Peyer's patch (tissue), 4 donors: ENCODE measurements at regions not wholly inside any gene's neighbourhood (a gene's known extent, or its start where the extent isn't known, plus 50 kb on each side); places are given as distances from the start of the nearest gene placed in this dataset.

Source experiments
- DNase-seq, 3 donors: peaks; one replicate each; pipeline ENCODE4 v3.0.0-alpha.2; 2017 to 2019
- H3K27ac ChIP-seq, 4 donors: fragments of 200-600 bp; sonication (generic); one replicate each; pipeline ENCODE4 v1.5.1; 2016 to 2019
- H3K27me3 ChIP-seq, 2 donors: fragments of 200-600 bp; sonication (generic); one replicate each; pipeline ENCODE4 v1.5.1; 2019
- H3K36me3 ChIP-seq, 3 donors: fragments of 200-600 bp; sonication (generic); one replicate each; pipeline ENCODE4 v1.5.1; 2016 to 2019
- H3K4me1 ChIP-seq, 4 donors: fragments of 200-600 bp; sonication (generic); one replicate each; pipeline ENCODE4 v1.5.1; 2016 to 2019
- H3K4me3 ChIP-seq, 4 donors: fragments of 200-600 bp; sonication (generic); 1 replicate in 3 of 4; 2 replicates in 1 of 4; pipeline ENCODE4 v1.5.1; 2016 to 2019; ENCODE audit warnings: mild to moderate bottlenecking in 1 of 4
- H3K9me3 ChIP-seq, 4 donors: fragments of 200-600 bp; sonication (generic); one replicate each; pipeline ENCODE4 v1.5.1; 2016 to 2019; ENCODE audit warnings: mild to moderate bottlenecking in 1 of 4
- POLR2A ChIP-seq, 2 donors: fragments of 450-650 bp; IDR thresholded peaks; one replicate each; pipeline ENCODE4 v1.5.1; 2017; ENCODE audit warnings: antibody characterized with exemption in 2 of 2, mild to moderate bottlenecking in 2 of 2, moderate library complexity in 2 of 2
- TF ChIP-seq, protein P1 (sequence below), 6 experiments: fragments of 450-650 bp in 4 of 6; fragments of 200-600 bp in 2 of 6; sonication (generic) in 1 of 6; IDR thresholded peaks; one replicate each; pipeline ENCODE4 v1.5.1; 2017 to 2019; ENCODE audit warnings: antibody characterized with exemption in 6 of 6, mild to moderate bottlenecking in 3 of 6, moderate library complexity in 1 of 6

GRCh38 chr1:244335456-244335855 lies 116.3 kb downstream of the ADSS2 start:
- Histone ChIP-seq H3K4me3 (no peak overlapping the region), H3K4me1 (no peaks in the 10 kb centered on the region), H3K9me3 (no peaks in the 10 kb centered on the region), H3K36me3 (no peaks in the 10 kb centered on the region), H3K27ac (no peak overlapping the region), H3K27me3 (no peaks in the 10 kb centered on the region)
- no peak for DNase-seq
- TF ChIP-seq, protein P1, sequence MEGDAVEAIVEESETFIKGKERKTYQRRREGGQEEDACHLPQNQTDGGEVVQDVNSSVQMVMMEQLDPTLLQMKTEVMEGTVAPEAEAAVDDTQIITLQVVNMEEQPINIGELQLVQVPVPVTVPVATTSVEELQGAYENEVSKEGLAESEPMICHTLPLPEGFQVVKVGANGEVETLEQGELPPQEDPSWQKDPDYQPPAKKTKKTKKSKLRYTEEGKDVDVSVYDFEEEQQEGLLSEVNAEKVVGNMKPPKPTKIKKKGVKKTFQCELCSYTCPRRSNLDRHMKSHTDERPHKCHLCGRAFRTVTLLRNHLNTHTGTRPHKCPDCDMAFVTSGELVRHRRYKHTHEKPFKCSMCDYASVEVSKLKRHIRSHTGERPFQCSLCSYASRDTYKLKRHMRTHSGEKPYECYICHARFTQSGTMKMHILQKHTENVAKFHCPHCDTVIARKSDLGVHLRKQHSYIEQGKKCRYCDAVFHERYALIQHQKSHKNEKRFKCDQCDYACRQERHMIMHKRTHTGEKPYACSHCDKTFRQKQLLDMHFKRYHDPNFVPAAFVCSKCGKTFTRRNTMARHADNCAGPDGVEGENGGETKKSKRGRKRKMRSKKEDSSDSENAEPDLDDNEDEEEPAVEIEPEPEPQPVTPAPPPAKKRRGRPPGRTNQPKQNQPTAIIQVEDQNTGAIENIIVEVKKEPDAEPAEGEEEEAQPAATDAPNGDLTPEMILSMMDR (IDR thresholded peaks at IDR 0.05), result no peak
- TF ChIP-seq POLR2A (IDR thresholded peaks at IDR 0.05), result no peak

DNA sequence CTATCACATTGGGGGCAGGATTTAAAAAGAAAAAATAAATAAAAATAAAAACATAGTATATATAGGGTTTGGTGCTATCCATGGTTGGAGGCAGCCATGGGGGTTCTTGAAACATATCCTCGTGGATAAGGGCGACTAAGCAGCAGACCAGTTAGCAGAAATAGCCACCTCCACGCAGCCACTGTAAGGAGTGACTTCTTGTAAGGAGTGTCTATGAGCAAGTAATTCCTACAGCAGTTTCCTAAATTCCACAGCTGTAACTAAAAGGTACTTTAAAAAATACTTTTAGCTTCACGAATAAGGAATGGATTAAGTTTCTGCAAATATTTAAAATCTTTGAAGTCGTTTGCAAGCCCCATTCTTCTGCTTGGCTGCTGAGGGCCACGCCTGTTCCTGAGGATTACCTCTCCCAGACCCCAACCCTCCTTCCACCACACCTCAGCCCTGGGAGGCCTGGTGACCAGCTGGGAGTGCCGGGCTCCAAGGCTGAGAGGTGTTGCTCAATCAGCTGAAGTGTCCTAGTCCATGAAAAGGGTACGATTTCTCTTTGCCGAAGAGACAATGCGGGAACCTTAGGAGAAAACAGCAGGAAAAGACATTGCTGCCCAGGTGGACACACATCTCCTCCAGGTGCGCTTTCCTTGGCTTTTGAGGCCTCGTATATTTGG lies 115.3 kb downstream of the ADSS2 start:
- Histone ChIP-seq H3K4me3 (no peak overlapping the region), H3K27me3 (no peaks in the 10 kb centered on the region), H3K4me1 (peaks cover 0 to 3% (median 0%) of the 10 kb centered on the region in 4 donors), H3K36me3 (no peaks in the 10 kb centered on the region), H3K27ac (no peak overlapping the region), H3K9me3 (no peaks in the 10 kb centered on the region)
- TF ChIP-seq POLR2A (IDR thresholded peaks at IDR 0.05), result no peak
- TF ChIP-seq, protein P1 (IDR thresholded peaks at IDR 0.05), result no peak
- no peak for DNase-seq

GRCh38 chr1:244337839-244338238 lies 113.9 kb downstream of the ADSS2 start:
- Histone ChIP-seq H3K4me1 (peaks cover 0 to 5% (median 0%) of the 10 kb centered on the region in 4 donors), H3K27me3 (no peaks in the 10 kb centered on the region), H3K27ac (no peak overlapping the region), H3K9me3 (no peaks in the 10 kb centered on the region), H3K36me3 (no peaks in the 10 kb centered on the region), H3K4me3 (no peak overlapping the region)
- TF ChIP-seq, protein P1 (IDR thresholded peaks at IDR 0.05), result no peak
- no peak for TF ChIP-seq POLR2A (IDR thresholded peaks at IDR 0.05)
- no peak for DNase-seq

GRCh38 chr1:244339073-244339692 lies 112.5 kb downstream of the ADSS2 start:
- Histone ChIP-seq H3K27ac (no peak overlapping the region), H3K36me3 (no peaks in the 10 kb centered on the region), H3K4me3 (no peak overlapping the region), H3K4me1 (peaks cover 0 to 5% (median 0%) of the 10 kb centered on the region in 4 donors), H3K27me3 (no peaks in the 10 kb centered on the region), H3K9me3 (no peaks in the 10 kb centered on the region)
- DNase-seq, result no peak
- TF ChIP-seq, protein P1 (IDR thresholded peaks at IDR 0.05), result no peak
- no peak for TF ChIP-seq POLR2A (IDR thresholded peaks at IDR 0.05)

DNA sequence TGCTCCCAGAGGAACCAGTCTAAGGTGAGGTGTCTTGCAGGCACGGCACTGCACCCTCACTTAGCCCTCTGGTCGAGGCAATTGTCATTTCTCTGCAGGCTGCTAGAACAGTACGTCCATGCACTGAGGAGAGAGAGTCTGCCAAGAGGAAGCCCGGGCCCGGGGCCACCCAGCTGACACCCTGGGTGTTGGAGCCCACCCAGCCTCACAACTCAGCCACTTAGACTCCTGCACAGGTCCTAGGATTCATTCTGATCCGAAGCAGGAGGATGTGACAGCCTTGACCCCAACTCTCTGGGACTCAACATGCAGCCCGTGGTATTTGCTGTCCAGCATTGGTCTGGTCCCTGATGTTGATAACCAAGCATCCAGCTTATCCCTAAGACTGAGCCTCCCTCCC lies 111.9 kb downstream of the ADSS2 start:
- H3K27me3 ChIP-seq, result no peaks in the 10 kb centered on the region
- no peak for TF ChIP-seq POLR2A (IDR thresholded peaks at IDR 0.05)
- H3K36me3 ChIP-seq, result no peaks in the 10 kb centered on the region

DNA sequence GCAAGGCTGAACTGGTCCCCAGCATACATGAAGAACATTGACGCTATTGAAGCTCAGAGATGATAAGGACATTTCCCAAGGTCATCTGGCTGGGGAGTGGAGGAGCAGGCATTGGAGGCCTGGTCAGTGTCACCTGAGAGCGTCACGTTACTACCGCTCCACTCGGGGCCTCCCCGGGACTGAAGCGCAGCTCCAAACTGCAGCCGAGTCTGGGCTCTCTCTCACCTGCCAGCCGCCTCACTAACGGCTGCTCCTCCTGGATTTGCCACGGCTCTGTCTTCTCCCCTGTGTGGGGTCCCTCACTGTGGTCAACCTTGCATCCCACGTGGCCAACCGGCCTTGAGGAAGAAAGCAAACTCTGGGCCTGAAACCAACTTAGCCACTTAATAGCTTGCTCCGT lies 111.3 kb downstream of the ADSS2 start:
- H3K36me3 ChIP-seq, result no peaks in the 10 kb centered on the region
- no peak for DNase-seq
- no peaks in the 10 kb centered on the region for H3K27me3 ChIP-seq
- H3K9me3 ChIP-seq, result no peaks in the 10 kb centered on the region
- H3K27ac ChIP-seq, result no peak overlapping the region
- peaks cover 0 to 5% (median 0%) of the 10 kb centered on the region in 4 donors for H3K4me1 ChIP-seq
- no peak for TF ChIP-seq POLR2A (IDR thresholded peaks at IDR 0.05)
- TF ChIP-seq, protein P1 (IDR thresholded peaks at IDR 0.05), result no peak
- H3K4me3 ChIP-seq, result no peak overlapping the region

More for the DNA sequence above, 111.9 kb downstream of the ADSS2 start:
- Histone ChIP-seq H3K4me1 (peaks cover 0 to 5% (median 0%) of the 10 kb centered on the region in 4 donors), H3K9me3 (no peaks in the 10 kb centered on the region), H3K4me3 (no peak overlapping the region), H3K27ac (no peak overlapping the region)
- DNase-seq, result no peak
